Cerebellar nuclear complex (tissue), 1 donor: ENCODE measurements at regions not wholly inside any gene's neighbourhood (a gene's known extent, or its start where the extent isn't known, plus 50 kb on each side); places are given as distances from the start of the nearest gene placed in this dataset.

Source experiments
- DNase-seq, 2 experiments: peaks; one replicate each; lab custom pipeline; 2025; lab: John Stamatoyannopoulos, UW

DNA sequence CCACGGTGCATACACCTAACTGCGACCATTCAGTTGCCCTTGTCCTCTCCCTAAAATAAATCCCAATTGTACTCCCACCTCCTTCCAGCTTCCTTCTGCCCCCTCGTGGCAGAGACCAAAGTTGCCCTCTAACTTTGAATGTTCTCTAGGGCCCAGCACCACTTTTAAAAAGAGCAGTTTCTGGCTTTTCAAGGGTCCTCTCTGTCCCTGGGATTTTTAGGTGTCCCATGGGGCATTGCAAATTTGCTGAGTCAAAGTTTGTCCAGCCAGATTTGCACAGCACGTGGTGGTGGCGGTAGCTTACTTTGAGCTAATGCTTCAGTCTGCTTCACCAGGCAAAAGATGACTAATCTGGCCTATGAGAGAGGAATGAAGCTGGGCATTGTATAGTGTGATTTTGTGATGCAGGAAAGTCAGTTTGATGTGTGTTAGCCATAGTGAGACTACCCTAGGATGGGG, 100.2 kb downstream of the PERP start:
- DNase-seq: no peak

DNA sequence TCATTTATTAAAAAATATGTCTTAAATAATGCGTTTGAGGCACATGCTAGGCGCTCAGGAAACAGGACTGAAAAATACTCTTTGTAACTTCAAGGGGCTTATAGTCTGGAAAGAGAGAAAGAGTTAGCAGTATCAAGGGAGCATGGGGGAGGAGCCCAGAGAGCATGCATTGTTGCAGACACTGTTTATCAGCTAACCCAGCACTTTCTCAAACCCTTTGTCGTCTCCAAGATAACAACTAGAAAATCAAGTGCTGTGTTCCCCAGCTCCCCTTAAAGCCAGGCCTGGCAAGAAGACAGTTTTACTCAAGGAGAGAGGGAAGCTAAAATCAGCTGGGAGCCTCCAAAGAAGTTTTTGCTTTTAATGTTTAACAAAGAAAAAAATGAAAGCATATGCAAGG, 98.4 kb downstream of the PERP start:
- no peak for DNase-seq

DNA sequence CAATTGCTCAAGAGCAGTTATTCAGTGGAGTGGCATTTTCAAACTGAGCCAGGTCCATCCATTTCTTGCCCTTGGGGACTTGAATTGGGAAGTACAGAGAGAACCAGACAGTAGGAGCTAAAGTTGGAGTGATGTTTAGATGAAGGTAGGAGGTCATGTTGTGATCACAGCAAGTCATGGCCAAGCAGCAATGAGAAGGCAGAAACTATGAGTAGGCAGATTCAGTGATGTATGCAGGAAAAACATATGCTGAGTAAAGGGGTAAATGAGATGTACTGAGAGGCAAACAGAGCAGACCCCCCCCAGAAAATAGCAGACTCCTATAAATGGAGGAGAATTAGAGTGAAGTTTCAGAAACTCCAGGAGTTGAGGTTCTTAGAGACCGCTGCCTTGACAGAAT, 95.8 kb downstream of the PERP start:
- DNase-seq: no peak

DNA sequence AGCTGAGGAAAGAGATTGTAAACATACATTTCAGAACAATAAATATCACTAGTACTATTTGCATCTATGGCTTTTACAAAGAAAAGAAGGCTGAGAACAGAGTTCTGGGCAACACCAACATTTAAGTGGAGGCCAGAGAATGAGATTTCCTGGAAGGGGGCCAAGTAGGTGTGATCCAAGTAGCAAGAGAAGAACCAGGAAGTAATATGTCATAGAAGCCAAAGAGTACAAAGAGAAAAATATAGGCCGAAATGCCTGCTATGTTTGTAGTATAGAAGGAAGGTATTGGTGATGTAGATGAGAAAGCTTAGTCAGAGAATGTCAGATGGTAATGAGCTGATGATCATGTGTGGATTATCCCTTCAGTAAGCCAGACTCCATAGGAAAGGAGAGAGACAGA, 94.5 kb downstream of the PERP start:
- DNase-seq: no peak

DNA sequence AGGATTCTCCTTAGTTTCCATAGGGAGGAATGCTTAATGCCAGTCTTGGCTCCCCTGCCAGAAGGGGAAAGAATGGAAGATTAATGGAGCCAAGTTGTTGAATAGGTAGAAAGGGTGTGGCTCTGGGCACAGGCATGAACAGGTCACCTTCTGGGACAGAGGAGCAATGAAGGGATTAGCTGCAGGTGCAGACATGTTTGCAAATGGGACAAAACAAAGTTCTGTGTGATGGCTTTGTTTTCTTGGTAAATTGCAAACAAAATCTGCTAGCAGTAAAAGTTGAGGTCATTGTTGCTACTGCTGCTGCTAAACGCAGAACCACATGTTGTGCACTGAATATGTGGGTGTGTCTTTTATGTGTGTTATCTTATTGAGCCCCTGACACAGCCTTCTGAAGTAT, 93.3 kb downstream of the PERP start:
- no peak for DNase-seq

DNA sequence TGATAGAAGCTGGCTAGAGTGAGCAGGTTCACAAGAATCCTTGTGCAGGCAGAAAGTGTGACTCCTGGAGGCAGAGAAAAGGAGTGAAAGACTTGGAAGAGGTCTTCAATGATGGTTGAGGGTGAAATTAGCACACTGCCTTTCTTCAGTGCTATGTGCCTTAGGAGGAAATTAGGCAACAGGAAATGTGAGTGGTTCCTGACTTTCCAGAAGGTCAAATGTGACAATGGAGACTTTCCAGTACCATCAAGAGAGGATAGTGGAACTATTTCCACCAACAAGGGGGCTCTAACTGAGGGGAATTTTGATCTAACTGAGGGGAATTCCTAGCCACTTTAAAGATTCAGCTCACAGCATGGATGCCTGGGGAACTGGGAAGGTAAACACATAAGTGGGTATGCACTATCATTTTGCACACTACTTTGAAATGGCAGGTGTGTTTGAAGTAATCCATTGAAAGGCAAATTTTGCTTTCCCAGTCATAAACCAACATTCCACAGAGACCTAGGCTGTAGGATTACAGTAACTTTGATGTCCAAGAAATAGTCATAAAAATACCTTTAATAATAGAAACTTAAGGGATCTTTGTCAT, 90.0 kb downstream of the PERP start:
- no peak for DNase-seq

DNA sequence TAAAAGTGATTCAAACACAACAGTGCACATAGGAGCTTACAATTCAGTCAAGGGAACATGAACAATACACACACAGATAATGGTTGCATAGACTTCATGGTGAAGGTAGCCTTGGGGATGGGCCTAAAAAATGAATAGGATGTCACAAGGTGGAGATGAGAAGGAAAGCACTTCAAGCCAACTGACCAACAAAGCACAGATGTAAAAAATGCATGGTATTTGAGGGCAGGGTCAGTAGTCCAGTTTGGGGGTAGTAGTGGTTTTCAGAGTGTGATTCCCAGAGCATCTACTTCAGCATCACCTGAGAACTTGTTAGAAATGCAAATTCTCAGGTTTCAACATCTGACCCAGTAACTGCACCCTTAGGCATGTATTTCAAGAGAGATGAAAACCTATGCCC, 88.9 kb downstream of the PERP start:
- no peak for DNase-seq

DNA sequence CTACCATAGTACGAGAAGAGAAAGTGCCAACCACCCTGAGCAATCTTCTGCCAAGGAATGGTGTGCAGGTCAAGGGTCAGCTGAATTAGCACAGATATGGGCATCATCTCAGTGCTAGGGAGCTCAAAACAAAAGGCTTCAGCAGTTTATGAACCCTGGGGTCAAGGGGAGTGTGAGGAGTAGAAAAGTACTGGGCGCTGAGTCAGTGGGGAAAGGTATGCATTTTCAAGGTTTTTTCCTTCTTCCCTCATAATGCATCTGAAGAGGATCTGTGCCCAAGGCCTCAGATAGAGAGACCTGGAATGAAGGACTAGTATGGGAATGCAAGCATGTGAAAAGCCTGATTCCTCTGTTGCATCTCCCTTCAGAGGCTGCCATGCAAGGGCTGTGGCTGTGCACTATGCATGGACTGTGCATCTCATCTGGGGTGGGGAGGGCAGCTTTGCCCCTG, 81.7 kb downstream of the PERP start:
- no peak for DNase-seq

DNA sequence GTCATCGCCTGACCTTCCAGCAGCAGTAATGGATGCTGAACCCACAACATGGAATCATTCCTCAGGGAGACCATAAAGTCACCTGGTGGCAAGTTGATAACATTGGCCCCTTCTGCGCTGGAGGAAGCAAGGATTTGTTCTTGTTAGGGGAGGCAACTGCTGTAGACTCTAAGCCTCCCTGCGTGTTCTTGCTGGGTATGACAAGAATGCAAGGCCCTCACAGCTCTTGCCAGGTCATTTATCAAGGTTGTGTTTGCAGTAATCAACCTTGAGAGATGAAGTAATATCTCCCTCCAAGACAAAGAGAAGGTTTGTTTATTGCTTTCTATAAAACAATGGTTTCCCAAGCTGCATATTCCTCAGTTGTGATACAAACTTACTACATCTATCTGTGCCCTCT, 80.9 kb downstream of the PERP start:
- no peak for DNase-seq

DNA sequence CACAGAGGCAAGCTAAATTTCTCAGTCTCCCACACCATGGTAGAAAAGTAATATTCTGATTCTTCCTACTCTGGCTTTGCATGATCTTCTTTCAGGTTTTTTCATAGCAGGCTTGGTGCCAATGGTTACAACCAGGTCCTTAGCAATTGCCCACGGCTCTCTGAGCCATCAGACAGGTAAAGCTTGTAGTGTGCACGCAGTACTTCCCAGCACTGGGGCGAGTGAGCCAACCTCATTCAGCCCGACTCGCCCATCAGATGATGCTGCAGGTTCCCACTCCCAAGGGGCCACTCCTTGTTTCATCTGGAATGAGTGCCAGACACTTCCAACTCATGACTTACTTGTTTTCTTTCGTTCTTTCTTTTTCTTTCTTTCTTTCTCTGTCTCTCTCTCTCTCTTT, 78.3 kb downstream of the PERP start:
- no peak for DNase-seq

DNA sequence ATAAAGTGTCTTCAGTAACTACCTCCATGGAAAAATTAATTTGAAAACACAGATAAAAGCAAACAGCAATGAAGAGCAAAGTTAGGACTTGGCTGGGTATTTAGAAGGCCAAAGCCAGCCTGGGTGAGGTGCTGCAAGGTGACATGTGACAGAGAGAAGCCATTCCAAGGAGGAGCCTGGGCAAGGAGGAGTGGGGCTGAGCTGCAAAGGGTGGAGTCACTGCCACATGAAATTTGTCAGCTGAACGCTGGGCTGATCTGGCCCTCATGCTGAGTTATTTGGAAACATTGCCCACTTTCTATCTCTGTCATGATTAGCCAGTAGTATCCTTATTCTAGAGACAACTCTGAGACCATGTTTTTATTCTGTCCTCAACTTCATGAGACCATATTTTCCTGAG, 76.3 kb downstream of the PERP start:
- DNase-seq: no peak

DNA sequence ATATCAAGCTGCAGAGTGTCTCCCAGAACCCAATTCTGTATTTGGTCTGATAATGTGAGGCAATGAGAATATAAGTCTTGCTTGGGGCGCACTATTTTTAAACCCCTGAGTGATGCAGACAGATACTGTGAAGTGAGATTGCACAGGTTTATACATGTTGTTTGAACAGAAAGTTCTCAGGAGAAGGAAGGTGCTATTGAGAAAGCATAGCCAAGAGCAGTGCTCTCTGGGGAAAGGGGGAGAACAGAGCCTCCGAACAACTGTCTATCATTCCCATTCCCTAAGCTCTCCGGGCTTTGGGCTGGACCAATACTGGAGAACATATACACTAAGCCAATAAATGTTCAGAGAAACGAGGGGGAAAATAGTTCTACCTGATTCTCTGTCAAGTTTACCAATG, 75.8 kb downstream of the PERP start:
- DNase-seq: no peak

DNA sequence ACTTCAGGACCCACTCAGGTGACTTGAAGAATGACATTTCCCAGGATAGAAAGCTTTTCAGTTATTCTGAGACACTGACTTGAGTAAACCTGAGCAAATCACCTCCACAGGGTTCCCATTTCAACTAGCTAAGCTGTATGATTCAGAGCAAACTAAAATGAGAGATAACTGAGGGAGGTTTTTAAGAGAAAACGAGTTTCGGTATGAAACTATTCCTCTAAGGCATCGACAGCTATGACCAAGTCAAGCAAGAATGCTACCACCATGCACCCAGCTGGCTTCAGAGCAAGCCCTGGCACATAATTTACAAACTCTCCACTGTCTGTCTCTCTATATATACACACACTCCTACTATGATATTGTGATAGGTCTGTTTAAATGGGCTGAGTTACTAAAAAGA, 75.4 kb downstream of the PERP start:
- DNase-seq: no peak

DNA sequence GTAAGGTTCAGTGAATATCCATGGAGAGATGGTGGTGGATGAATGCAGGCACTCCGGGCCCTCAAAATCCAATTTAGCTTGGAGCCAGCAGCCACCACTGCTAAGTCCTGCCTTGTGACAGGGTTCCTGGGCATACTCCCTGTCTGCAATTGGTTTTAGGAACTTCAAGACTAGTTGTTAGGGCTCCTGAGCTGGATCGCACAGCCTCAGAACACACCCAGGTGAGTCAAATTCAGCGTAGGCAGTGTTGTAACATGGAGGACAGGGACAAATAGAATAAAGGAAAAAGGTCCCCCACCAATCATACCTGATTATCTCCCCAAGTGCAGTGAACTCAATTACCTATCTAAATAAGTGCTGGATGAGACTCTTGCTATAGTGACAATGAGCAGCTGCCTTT, 74.6 kb downstream of the PERP start:
- DNase-seq: no peak

DNA sequence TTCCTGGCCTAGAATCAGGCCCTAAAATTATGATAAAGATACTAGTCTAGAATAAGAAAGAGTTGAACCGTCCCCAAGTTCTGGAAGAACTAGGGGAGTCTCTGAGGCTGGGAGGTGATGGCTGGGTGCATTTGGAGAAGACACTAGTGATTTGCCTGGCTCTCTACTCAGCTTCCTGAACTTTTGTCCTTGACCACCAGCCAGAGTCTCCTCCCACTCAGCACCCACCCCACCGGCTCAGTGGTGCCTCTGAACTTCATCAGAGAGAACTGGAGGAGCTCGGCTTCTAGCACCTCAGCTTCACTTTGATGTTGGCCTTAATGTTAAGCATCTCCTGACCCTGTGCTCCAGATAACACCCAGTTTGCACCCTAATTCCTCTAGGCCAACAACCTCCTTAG, 73.0 kb downstream of the PERP start:
- DNase-seq: no peak

DNA sequence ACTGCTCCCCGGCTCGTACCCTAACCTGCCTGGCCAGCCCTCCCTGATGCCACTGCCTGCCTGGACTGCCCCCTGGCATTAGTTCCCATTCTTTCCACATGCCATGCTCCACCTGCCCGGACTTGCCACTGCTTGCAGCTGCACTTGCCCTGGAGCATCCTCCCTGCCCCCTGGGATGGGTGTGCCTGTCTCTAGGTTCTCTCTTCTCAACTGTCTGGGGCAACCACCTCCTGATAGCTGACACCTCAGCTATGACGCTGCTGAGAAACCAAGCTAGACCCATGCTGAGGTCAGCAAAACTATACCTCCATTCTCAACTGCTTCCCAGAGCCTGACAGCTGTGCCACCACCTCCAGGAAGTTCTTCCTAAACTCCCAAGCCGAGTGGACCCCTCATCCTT, 72.1 kb downstream of the PERP start:
- DNase-seq: no peak

DNA sequence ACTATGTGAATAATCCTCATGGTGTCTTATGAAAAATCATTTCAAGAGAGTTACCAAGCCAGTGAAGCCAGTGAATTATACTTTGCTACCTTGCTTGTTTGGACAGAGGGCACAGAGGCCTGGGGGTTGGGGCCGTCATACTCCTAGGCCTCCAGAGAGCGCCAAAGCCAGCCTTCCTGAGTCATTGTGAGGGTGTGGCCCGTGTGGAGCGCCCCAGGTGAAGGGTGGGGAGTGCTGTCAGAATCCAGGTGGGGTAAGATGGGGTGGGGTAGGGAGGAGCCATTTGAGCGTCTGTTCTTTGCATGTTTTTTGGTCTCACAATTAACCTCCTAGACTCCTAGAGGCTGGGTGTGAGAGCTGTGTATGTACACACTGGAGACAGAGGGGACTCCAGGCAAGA, 71.1 kb downstream of the PERP start:
- no peak for DNase-seq

DNA sequence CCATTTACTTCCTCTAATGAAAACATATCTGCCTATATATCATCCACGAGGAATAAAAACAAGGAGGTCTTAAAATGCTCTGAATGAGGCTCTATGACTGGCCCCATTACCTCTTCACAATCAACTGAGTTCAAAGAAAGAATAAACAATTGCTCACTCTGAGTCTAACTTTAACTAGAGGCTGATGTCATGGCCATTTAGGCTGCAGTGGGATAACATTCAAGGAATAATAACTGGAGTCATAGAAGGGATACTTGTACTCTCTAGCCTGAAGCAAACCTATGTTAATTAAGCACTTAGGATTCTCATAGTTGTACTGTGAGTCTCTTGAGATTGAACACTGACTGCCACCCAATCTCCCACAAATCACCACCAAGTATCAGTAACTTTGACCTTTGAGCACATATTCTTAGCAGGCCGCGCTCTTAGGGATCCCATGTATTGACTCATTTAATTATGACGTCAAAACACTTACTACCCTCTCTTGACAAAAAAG, 70.2 kb downstream of the PERP start:
- no peak for DNase-seq

DNA sequence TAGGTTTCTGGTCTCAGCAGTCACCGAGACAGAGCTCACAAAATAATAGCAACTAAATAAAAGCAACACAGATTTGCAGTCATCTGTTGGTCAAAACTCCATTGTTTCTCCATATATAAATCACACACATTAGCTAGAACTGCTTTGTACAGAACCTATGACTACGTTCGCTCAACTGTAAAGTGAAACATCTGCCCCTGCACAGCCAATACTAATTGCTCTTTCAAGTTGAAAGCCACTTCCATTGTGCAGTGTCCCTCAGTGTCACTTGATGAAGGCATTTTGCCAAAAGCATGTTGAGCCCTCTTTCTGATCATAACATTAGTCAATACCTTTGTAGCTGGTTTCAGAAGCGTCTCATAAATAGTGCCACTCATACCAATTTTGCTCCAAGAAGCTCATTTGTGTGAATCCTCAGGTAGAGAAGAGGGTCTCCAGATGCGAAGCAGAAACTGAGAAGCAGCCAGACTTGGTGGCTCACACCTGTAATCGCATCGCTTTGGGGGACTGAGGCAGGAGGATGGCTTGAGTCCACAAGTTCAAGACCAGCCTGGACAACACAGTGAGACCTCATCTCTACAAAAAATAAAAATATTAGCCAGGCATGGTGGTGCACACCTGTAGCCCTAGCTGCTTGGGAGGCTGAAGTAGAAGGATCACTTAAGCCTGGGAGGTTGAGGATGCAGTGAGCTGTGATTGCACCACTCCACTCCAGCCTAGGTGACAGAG, 68.9 kb downstream of the PERP start:
- no peak for DNase-seq
